ENCODE measurements at regions not wholly inside any gene's neighbourhood (a gene's known extent, or its start where the extent isn't known, plus 50 kb on each side); places are given as distances from the start of the nearest gene placed in this dataset.

DNA sequence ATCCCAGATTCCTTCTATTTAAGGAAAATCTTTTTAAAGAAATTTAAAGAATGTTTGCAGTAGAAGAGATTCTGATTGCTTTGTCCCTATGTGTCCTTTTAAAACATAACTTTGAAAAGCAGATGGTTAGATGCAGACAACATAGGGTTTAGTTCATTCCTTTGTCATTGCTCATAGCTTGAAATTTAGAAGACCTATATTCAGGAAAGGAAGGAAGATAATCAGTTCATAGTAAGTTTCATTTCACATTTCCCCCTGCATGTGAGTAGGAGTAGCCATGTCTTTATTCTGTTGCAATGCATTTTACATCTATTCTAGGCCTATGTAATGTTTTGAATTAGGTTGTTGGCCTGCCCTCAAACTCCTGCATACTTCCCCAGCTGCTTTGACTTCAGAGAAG, 197.9 kb upstream of the GRIK2 start:
- ATAC-seq (no peak), DNase-seq (no peak)
- Histone ChIP-seq H3K9me3 (peaks cover 0 to 9% (median 0%) of the 10 kb centered on the region in 12 donors), H3K36me3 (no peaks in the 10 kb centered on the region), H3K27ac (no peak overlapping the region), H3K4me3 (no peak overlapping the region), H3K4me1 (no peaks in the 10 kb centered on the region), H3K27me3 (no peaks in the 10 kb centered on the region)
- intact Hi-C loops (cut with DNase I), result no loop called here
- TF ChIP-seq POLR2A (IDR thresholded peaks at IDR 0.05), result no peak
- TF ChIP-seq CTCF (IDR thresholded peaks at IDR 0.05), result no peak

- DNase-seq (no peak), ATAC-seq (no peak)
- intact Hi-C loops (cut with DNase I), result no loop called here
- H3K9me3 ChIP-seq, result no peaks in the 10 kb centered on the region
- H3K4me3 ChIP-seq, result no peak overlapping the region
- no peak overlapping the region for H3K27ac ChIP-seq
- no peak for TF ChIP-seq CTCF (IDR thresholded peaks at IDR 0.05)
- no peak for TF ChIP-seq POLR2A (IDR thresholded peaks at IDR 0.05)
- H3K4me1 ChIP-seq, result no peaks in the 10 kb centered on the region
- H3K27me3 ChIP-seq, result no peaks in the 10 kb centered on the region
- H3K36me3 ChIP-seq, result no peaks in the 10 kb centered on the region
Measured at GRCh38 chr6:101199441-101199840, 194.1 kb upstream of the GRIK2 start.

GRCh38 chr6:101202867-101203374, 190.6 kb upstream of the GRIK2 start:
- DNase-seq, result no peak
- H3K4me3 ChIP-seq, result no peak overlapping the region
- TF ChIP-seq POLR2A (IDR thresholded peaks at IDR 0.05) (no peak), CTCF (IDR thresholded peaks at IDR 0.05) (no peak)
- ATAC-seq, result no peak
- no peaks in the 10 kb centered on the region for H3K4me1 ChIP-seq
- H3K27ac ChIP-seq, result no peak overlapping the region
- intact Hi-C loops (cut with DNase I), result no loop called here
- no peaks in the 10 kb centered on the region for H3K36me3 ChIP-seq
- H3K27me3 ChIP-seq, result no peaks in the 10 kb centered on the region
- no peaks in the 10 kb centered on the region for H3K9me3 ChIP-seq

GRCh38 chr6:101203664-101204063, 189.8 kb upstream of the GRIK2 start:
- intact Hi-C loops (cut with DNase I), result no loop called here
- no peaks in the 10 kb centered on the region for H3K36me3 ChIP-seq
- WGBS, 4 donors, result 27 to 37% (median 29%) methylated on average over 2 of the region's 2 CpGs
- TF ChIP-seq CTCF (IDR thresholded peaks at IDR 0.05), result no peak
- H3K9me3 ChIP-seq, result no peaks in the 10 kb centered on the region
- H3K27ac ChIP-seq, result no peak overlapping the region
- H3K27me3 ChIP-seq, result no peaks in the 10 kb centered on the region
- ATAC-seq (no peak), DNase-seq (no peak)
- no peaks in the 10 kb centered on the region for H3K4me1 ChIP-seq
- H3K4me3 ChIP-seq, result no peak overlapping the region

Measured in heart left ventricle (tissue), 16 donors.